DMS79 treated with DMSO at 0.1 percent for 48 hours (cell line): ENCODE measurements at regions not wholly inside any gene's neighbourhood (a gene's known extent, or its start where the extent isn't known, plus 50 kb on each side); places are given as distances from the start of the nearest gene placed in this dataset.
"Not testable (repeated sequence)": the region's sequence is repeated elsewhere in the genome, so short reads cannot be mapped to it uniquely, and the experiment has no call there.

Source experiments
- DNase-seq: peaks from one replicate; lab custom pipeline; 2025; lab: John Stamatoyannopoulos, UW

DNA sequence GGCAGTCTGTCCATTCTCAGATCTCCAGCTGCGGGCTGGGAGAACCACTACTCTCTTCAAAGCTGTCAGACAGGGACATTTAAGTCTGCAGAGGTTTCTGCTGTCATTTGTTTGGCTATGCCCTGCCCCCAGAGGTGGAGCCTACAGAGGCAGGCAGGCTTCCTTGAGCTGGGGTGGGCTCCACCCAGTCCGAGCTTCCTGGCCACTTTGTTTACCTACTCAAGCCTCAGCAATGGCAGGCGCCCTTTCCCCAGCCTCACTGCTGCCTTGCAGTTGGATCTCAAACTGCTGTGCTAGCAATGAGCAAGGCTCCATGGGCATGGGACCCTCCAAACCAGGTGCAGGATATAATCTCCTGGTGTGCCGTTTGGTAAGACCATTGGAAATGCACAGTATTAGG, 1154.5 kb upstream of the ACO1 start:
- not testable (repeated sequence) for DNase-seq

DNA sequence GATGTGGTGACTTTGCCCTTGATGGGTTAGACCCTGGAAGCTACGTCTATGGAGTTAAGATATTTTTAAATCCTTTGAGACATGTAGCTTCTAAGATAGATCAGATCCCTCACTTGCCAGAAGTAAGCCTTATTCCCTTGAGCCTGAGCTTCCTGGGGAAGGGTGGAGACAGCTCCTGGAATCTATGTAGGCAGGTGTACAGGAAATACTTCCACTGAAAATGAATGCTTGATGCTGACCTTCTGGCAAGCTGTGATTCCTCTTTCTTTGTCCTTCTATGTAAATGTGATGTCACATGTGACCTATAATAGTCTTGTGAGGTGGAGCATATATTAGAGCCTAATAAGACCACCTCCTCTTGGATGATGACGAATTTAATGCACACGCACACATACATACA, 1152.0 kb upstream of the ACO1 start:
- no peak for DNase-seq

DNA sequence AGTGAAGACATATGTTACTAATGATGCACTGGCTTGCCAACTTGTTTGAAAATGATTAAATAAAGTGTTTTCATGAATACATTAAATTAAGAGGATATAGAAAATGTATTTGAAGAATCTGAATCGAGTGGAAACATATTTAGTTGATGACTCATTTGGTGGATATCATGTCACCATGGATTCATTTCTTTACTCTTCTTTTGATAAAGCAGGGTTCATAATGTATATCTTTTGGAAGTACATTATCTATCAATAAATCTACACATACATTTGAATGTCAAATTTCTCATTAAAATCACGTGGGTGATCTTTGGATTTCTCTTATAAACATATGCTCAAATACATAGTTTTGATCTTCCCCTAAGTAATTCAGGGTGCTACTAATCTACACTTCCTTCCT, 1148.1 kb upstream of the ACO1 start:
- no peak for DNase-seq

DNA sequence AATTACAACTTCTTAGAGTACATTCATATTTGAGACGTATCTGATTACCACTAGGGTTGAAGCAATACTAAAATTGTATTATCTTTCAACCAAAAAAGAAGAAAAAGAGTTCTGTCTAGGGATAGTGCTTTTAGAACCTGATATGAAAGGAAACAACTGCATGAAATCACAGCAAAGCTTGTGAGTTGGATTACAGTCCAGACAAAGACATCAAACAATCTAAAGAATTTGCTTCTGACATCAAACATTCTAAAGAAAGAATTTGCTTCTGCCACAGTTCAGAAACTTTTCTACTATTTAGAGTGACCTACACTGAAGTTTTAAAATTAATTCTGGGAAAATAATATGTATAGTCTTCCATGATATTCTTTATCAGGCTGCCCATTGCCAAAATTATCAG, 1141.1 kb upstream of the ACO1 start:
- DNase-seq, result no peak

DNA sequence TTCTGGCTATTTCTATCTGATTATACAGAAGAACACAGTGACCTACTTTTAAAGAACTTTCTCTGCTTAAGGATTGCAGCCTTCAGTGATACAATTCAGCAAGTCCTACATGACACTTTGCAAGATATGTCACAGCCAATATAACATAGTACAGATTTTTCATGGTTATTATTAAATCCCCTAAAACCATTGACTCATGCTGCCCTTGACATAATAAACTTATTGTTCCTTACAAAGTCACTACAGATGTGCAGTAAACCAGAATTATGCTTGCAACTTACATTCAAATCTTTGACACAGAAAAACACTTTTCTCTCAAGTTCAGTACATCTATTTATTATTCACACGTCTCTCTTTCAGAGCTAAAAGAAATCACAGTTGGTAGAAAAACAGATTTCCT, 1136.3 kb upstream of the ACO1 start:
- DNase-seq, result no peak

DNA sequence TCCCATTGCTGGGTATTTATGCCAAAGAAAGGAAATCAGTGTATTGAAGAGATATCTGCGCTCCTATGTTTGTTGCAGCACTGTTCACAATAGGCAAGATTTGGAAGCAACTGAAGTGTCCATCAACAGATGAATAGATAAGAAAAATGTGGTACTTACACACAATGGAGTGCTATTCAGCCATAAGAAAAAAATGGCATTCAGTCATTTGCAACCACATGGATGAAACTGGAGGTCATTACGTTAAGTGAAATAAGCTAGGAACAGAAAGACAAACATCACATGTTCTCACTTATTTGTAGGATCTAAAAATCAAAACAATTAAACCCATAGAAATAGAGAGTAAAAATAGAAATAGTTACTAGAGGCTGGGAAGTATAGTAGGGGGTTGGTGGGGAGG, 1133.1 kb upstream of the ACO1 start:
- no peak for DNase-seq

DNA sequence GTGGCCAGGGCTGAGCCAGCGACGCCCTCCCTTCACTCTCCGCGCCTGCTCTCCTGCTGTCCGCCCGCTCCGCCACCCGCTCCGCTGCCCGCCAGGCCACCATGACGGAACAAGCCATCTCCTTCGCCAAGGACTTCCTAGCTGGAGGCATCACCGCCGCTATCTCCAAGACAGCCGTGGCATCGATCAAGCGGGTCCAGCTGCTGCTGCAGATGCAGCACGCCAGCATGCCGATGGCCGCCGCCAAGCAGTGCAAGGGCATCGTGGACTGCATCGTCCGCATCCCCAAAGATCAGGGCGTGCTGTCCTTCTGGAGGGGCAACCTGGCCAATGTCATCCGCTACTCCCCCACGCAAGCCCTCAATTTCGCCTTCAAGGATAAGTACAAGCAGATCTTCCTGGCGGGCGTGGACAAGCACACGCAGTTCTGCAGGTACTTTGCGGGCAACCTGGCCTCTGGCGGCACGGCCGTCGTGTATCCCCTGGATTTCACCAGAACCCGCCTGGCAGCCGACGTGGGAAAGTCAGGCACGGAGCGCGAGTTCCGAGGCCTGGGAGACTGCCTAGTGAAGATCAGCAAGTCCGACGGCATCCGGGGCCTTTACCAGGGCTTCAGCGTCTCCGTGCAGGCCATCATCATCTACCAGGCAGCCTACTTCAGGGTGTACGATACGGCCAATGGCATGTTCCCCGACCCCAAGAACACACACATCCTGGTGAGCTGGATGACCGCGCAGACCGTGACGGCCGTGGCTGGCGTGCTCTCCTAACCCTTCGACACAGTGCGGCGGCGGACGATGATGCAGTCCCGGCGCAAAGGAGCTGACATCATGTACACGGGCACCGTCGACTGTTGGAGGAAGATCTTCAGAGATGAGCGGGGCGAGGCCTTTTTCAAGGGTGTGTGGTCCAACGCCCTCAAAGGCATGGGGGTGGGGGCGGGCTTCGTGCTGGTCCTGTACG, 1130.4 kb upstream of the ACO1 start:
- DNase-seq, result no peak

DNA sequence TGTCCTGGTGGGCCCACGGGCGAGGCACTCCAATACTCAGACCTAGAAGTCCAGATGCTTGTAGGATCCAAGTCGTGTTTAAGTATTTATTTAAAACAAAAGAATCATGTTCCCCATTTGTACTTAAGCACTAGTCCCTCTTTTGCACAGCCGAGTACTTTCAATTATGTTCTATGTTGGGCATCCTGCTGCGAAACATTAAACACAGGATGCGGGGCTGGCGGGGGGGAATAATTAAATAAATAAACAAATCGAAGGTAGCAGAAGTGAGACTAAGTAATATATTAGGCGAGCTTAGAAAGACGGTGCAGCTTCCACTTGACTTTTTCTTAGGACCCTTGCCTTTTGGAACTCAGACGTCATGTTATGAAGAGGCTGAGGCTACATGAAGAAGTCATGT, 1129.2 kb upstream of the ACO1 start:
- DNase-seq, result no peak

DNA sequence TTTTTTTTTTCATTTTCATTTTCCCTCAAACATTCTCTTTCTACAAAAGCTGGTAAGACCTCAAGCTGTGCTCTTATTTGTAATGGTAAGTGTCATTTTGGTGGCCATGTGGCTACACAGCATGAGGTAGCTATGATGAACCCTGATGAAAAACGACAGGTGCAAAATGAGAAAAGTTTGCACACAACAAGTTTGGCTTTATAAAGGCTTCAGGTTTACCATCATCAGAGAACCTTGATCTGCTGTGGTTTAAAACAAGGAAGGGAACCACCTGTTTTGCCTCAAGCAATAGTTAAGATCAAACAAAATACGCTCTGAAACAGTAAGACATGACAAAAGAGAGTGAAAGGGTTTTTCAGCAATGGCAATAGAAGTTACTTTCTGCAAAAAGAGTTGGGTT, 1124.6 kb upstream of the ACO1 start:
- DNase-seq, result no peak

DNA sequence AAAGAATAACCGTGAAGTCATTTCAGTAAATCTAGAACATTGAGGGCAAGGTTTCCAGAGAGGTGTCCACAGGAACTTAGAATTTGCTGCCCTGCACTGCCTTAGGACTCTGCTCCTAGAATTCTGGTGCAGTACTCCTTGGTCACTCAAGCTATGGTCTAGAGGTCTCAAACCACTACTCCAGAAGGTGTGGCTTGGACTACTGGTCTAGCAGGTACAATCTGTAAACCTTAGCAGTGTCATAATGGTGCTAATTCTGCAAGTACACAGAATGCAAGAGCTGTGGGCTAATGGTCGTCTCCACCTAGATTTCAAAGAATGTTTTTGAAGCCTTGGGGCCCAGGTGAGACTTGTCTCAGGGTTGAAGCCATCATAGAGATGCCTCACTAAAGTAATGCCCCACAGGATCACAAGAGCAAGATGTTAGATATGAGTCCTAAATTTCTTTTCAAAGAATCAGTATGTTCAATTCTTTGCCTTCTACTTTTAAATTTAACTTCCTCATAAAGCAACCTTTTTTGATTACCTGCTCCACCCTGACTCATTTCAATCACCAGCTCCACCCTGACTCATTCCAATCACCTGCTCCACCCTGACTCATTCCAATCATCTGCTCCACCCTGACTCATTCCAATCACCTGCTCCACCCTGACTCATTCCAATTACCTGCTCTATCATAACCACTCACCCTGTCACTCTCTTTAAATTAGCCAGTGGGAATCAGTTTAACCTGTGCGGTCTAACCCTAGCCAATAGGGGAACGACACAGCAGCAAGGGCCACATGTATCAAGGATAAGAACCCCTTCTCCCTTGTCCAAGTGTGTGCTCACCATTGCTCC, 1111.8 kb upstream of the ACO1 start:
- no peak for DNase-seq

DNA sequence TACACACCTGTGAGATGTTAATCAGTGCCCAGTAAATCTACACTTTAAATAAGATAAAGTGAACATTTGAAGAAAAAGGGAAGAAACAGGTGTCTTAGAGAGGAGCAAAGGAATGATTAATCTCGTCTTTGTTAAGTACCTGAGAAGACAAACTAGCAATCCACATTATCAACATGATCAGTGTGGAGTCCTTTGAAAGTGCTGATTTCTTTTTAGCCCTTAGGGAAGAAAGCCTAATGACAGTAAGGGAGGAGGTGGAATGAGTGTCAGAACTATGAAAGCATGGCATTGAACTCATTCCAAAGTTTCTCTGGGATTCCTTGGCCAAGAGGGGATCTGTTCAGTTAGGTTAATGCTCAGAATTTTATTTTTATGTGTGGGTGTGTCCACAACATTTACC, 1109.0 kb upstream of the ACO1 start:
- DNase-seq, result no peak

DNA sequence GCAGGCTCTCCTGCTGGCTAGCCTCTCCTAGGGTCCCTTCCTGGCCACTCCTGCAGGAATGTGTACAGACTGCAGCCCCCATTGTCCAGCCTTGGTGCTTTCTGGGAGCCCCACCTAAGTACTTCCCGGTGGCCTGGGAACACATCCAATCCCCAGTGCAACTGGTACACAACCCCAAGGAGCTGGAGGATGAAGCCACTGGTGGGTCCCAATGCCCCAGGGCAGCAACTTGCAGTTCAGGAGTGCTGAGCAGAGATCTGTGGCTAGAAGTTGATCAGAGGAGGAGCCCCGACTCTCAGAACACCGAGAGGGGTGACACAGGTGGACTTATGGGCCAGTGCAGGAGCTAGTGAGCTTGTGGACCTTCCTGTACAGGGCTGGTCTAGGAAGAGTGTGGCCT, 1093.7 kb upstream of the ACO1 start:
- DNase-seq, result no peak

DNA sequence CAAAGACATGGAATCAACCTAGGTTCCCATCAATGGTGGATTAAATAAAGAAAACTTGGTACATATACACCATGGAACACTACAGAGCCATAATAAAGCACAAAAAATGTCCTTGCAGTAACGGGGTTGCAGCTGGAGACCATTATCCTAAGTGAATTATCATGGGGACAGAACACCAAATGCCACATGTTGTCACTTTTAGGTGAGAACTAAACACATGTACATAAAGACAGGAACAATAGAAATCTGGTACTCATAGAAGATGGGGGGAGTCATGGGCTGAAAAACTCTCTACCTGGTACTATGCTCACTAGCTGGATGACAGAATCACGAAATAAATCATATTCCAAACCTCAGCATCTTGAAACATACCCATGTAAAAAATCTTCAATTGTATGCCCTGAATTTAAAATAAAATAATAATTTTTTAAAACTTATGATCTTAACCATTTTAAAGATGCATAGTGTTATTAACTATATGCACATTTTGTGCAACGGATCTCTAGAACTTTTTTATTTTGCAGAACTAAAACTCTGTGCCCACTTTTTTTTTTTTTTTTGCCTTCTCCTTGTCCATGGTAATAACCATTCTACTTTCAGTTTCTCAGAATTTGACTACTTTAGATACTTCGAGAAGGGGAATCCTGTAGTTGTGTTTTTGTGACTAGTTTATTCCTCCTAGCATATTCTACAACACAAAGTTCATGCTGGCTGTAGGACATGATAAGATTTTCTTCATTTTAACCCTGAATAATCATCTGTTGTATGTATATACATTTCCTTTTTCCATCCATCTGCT, 1081.6 kb upstream of the ACO1 start:
- DNase-seq, result no peak

DNA sequence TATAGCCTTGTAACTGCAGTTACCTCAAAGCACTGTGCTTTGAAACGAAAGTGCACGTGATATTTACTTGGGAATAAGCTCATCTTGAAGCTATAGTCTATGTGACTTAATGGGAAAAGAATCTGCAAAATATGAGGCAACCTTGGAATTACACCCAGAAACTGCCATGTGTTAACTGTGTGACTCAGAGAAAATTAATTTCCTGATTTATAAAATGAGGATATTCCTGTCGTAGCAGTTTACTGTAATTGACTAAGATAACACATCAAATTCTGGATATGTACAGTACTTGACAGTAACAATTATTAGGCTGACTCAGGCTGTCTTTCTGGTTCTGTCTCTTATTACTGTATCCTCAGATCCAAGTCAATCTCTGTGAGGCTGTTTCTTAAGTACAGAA, 1079.9 kb upstream of the ACO1 start:
- no peak for DNase-seq

DNA sequence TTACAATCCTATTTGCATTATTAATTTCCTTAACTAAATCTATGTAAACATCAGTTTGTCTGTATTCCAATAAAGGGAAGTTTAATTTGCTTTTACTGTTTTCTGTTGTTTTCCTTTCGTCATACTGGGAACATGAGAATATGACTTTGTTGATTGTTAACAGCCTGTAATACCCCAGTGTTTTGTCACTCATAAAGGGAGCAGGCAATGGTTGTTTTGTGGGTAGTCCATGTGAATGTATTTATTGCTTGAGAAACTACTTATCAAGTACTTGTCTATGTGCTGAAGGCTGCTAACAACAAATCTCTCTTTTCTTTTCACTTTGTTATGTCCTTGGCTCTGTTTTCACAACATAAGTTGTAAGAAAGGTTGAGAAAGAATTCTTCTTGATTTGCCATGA, 1070.2 kb upstream of the ACO1 start:
- DNase-seq, result no peak

DNA sequence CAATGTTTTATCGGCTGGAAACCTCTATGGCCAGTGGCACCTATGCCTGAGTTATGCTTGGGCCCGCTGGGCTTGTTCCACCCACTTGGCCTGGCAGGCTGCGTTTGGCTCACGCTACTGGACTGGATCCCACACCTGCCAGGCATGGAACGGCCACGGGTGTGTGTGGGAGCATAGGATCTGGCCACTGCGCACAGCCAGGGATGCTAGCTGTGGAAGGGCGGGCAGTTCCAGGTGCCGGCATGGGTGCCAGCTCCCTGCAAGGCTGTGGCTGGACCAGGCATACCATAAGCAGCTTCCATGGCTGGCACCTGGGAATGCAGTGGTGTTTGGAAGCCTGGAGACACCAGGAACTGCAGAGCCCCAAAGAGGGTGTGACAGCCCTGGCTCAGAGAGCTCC, 1063.9 kb upstream of the ACO1 start:
- DNase-seq, result no peak

DNA sequence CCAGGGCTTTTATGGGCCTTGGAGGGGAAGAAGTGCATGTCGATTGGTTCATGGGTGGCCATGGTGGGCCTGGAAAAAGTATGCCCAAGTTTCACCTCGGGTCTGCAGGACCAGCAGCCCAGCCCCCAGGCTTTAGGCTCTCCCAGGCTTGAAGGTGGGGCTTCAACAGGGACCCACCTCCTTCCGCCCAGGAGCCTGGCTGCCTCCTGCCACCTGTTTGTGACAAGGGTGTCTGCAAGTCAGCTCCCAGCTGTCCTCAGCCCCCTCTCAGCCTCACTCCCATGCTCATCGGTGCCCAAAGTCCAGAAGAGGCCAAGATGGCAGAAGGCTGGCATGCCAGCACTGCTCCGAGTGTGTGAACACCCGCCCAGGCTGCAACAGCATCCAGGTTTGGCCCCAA, 1063.2 kb upstream of the ACO1 start:
- no peak for DNase-seq

DNA sequence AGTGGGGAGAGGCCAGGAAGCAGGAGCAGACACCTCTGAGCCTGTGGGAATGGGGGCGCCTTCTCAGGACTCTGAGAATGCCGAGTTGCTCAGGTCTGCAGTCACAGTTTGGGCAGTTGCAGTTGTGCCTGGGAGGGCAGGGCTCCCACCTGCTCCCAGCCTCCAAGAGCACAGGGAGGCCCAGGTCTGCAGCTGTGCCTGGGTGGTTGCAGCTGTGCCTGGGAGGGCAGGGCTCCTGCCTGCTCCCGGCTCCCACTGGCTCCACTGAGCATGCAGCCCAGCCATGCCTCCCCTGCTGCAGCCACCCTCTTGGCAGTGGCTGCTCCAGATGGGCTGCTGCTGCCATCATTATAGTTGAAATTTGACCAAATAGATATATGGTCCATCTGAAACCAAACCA, 1062.8 kb upstream of the ACO1 start:
- DNase-seq, result no peak

DNA sequence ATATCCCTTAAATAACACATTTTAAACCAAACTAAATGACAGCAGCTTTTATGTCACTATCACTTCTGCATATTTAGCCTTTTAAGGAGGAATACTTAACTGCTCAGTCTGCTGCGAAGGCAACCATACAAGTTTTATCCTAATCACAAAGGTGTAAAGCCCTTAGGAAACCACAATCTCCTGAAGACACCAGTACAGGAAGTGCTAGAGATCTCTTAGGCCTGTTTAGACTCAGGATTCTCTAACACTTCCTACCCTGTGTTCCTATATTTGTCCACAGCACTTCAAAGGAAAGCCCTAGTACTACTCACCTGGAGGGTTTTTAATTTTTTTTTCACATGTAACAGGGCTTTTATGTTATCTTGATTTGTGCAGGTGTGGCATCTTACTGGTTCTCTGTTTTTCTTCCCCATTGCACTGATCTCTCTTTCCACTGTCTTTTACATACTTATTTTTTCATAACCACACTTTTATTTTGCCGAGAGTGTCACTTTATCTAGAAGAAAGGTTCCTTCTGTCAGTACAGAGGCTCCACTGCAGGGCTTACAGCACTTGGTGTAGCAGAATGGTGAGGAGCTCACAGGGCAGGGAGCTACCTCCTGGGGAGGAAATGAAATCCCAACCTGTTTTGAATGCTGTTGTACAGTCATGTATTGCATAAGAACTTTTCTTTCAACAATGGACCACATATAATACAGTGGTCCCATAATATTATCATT, 1060.6 kb upstream of the ACO1 start:
- DNase-seq, result no peak

DNA sequence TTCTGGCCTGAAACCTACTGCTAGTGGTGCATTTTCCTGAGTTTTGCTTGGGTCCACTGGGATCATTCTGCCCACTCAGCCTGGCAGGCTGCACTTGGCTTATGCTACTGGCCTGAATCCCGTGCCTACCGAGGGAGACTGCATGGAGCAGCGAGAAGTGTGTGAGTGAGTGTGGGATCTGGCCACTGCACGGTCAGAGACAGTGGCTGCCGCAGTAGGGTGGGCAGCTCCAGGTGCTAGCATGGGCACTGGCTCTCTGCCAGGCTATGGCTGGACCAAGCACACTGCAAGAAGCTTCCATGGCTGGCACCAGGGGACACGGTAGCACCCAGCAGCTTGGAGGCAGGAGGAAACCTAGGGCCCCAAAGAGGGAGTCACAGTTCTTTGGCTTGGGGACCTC, 1058.7 kb upstream of the ACO1 start:
- DNase-seq, result no peak

DNA sequence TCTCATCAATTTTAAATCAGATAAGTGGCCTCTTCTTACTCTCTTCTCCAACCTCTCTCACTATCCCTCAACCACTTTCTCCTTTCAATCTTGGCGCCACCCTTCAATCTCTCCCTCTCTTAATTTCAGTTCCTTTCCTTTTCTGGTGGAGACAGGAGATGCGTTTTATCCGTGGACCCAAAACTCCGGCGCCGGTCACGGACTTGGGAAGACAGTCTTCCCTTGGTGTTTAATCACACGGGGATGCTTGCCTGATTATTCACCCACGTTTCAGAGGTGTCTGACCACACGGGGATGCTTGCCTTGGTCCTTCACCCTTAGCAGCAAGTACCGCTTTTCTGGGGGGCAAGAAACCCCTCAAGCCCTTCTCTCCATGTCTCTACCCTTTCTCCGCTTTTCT, 1057.6 kb upstream of the ACO1 start:
- DNase-seq, result not testable (repeated sequence)
